Activated T-helper 2 cell treated with anti-CD3 and anti-CD28 coated beads, Interferon-gamma antibody, Interleukin-2, Interleukin-4, amounts not matched to agents 10 μg/mL and 5 μg/mL and 100 μg/mL, durations not matched to agents 14 hours and 24 hours and 36 hours (primary cell): ENCODE measurements at regions not wholly inside any gene's neighbourhood (a gene's known extent, or its start where the extent isn't known, plus 50 kb on each side); places are given as distances from the start of the nearest gene placed in this dataset.

Experiments
- DNase-seq: peaks from one replicate; pipeline ENCODE4 v3.0.0; 2021; ENCODE audit warnings: low spot score
- H3K27ac Mint-ChIP-seq: one replicate; pipeline ENCODE4 v1.8.0; 2021; ENCODE audit warnings: mixed read lengths
- H3K27me3 Mint-ChIP-seq: one replicate; pipeline ENCODE4 v1.8.0; 2021; ENCODE audit warnings: low read depth, mixed read lengths
- H3K36me3 Mint-ChIP-seq: one replicate; pipeline ENCODE4 v1.8.0; 2021; ENCODE audit warnings: low read depth, mixed read lengths
- H3K4me1 Mint-ChIP-seq: one replicate; pipeline ENCODE4 v1.8.0; 2021; ENCODE audit warnings: low read depth, mixed read lengths
- H3K4me3 Mint-ChIP-seq: one replicate; pipeline ENCODE4 v1.8.0; 2021; ENCODE audit warnings: low read depth, mild to moderate bottlenecking, moderate library complexity, mixed read lengths
- H3K9me3 Mint-ChIP-seq: one replicate; pipeline ENCODE4 v1.8.0; 2021; ENCODE audit warnings: mixed read lengths
- intact Hi-C: fragments of 100-400 bp; cut with micrococcal nuclease; formaldehyde crosslinking; loops from one replicate; pipeline ENCODE4 v1.15.1; 2023

DNA sequence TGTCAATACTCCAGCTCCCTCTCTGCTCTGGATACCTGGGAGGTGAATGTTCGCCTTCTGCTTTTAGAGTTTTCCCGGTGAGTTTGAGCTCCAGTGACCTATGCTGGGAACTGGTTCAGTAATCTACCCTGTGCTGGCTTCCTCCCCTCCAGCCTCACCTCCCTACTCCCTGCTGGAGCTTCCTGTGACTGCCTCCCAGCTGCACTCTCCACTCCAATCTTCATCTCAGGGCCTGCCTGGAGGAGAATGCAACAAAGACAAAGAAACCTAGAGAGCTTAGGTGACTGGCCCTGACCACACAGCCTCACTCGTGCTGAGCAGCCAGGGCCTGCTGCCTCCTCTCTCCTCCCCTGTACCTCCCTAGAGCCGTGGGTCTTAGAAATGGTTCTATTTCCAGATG, 101.6 kb upstream of the FOXF1 start:
- H3K4me3 Mint-ChIP-seq: no peak overlapping the region
- intact Hi-C loops: no loop called here
- H3K36me3 Mint-ChIP-seq: no peaks in the 10 kb centered on the region
- H3K27me3 Mint-ChIP-seq: no peaks in the 10 kb centered on the region
- H3K4me1 Mint-ChIP-seq: no peaks in the 10 kb centered on the region
- DNase-seq: no peak
- peaks cover 4% of the 10 kb centered on the region for H3K9me3 Mint-ChIP-seq
- H3K27ac Mint-ChIP-seq: no peak overlapping the region

DNA sequence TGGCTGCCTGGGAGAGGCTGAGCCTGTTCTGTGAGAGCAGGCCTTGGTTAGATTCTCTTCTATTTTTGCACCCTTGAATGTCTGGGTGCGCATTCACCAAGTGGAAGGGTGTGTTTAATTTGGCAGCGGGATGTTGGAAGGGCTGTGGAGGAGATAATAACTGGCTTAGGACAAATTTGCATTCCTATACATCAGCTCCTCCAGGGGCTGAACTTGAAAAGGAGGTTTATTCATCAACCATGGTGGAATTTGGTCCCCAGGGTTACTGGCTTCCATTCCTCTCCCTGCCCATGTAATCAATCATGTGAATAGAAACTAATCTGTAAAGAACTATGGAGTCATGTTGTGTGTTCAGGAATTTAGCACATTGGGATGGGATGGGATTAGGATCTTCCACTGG, 100.2 kb upstream of the FOXF1 start:
- Mint-ChIP-seq H3K36me3 (no peaks in the 10 kb centered on the region), H3K4me3 (no peak overlapping the region), H3K27ac (no peak overlapping the region), H3K27me3 (no peaks in the 10 kb centered on the region), H3K9me3 (peaks cover 4% of the 10 kb centered on the region), H3K4me1 (no peaks in the 10 kb centered on the region)
- intact Hi-C loops: no loop called here
- no peak for DNase-seq

DNA sequence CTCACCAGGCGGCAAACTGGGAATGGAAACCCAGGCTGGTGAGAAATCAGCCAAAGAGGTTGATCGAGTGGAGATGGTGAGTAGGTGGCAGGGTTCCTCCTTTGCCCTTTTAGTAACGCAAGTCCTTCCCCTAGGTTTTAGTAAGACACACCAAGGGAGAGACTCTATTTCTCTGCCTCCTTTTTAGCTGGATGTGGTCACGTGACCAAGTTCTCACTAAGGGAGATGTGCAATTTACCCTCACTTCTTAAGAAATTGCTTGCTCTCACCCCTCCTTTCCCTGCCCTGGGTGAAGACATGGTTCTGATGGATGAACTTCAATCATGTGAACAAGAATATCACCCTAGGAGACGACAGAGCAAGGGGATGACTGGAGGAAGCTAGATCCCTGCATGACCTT, 99.8 kb upstream of the FOXF1 start:
- Mint-ChIP-seq H3K36me3 (no peaks in the 10 kb centered on the region), H3K4me3 (no peak overlapping the region), H3K27me3 (no peaks in the 10 kb centered on the region), H3K9me3 (peaks cover 4% of the 10 kb centered on the region), H3K4me1 (no peaks in the 10 kb centered on the region), H3K27ac (no peak overlapping the region)
- DNase-seq: no peak
- intact Hi-C loops: no loop called here

DNA sequence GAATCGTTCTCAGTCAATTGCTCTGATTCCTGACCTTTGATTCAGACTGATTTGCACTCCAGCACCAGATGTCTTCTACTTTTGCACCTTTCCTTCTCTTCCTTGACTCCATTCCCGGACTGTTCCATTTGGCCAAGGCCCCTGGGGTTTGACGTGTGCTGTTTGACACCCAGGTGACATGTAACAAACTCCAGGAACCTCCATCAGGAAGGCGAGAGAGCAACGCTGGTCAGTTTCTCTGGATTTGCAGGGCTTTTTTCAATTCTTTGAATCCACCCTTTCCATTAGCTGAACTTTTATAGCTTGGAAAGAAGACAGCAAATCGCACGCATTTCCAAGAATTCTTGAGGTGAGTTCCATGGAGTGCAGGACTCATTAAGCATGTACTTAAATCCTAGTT, 98.4 kb upstream of the FOXF1 start:
- intact Hi-C loops: no loop called here
- Mint-ChIP-seq H3K36me3 (no peaks in the 10 kb centered on the region), H3K4me1 (no peaks in the 10 kb centered on the region), H3K27ac (no peak overlapping the region), H3K27me3 (no peaks in the 10 kb centered on the region), H3K4me3 (no peak overlapping the region), H3K9me3 (peaks cover 4% of the 10 kb centered on the region)
- DNase-seq: no peak

DNA sequence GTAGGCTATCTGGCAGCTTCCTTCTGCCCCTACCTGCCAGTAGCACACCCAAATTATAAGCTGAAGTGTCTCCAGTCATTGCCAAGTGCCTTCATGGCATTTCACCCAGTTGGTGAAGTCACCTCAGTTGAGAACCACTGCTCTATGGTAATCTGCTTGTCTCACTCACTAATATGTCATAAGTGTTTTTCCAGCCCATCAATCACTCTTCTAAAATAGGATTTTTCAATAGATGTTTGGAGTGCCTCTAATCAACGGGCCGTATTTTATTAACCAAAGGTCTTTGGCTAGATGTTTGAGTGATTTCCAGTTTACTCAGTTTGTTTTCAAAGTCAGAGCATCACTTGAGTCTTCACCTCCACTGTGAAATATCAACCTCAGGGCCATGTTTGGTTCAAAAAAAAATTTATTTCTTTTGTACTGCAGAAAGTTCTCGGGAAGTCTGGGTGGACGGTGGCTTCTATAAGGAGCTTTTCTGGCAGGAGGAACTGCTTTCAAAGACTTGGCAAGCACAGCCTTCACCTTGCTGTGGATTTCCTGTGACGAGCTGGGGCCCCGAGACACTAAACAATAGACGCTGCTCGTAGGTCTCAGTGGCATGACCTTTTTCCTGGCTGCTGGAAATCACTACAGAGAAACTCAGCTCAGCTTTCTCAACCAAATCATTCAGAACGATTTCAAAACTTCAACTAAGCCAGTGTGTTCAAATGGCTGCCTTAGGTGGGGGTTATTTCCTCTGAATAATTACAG, 95.2 kb upstream of the FOXF1 start:
- Mint-ChIP-seq H3K9me3 (peaks cover 4% of the 10 kb centered on the region), H3K4me3 (no peak overlapping the region), H3K27ac (no peak overlapping the region), H3K4me1 (no peaks in the 10 kb centered on the region), H3K27me3 (no peaks in the 10 kb centered on the region), H3K36me3 (no peaks in the 10 kb centered on the region)
- intact Hi-C loops: no loop called here
- DNase-seq: no peak

DNA sequence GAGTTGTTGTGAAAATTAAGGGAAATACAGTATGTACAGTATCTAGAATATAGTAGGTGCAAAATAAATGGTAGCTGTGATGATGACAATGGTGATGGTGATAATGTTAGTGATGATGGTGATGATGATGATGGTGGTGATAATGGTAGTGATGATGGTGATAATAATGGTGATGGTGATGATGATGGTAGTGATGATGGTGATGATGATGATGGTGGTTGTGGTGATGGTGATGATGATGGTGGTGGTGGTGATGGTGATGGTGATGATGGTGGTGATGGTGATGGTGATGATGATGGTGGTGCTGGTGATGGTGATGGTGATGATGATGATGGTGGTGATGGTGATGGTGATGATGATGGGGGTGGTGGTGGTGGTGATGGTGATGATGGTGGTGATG, 91.3 kb upstream of the FOXF1 start:
- no peak overlapping the region for H3K4me3 Mint-ChIP-seq
- H3K27me3 Mint-ChIP-seq: no peaks in the 10 kb centered on the region
- H3K27ac Mint-ChIP-seq: no peak overlapping the region
- H3K4me1 Mint-ChIP-seq: no peaks in the 10 kb centered on the region
- DNase-seq: no peak
- intact Hi-C loops: no loop called here
- peaks cover 4% of the 10 kb centered on the region for H3K9me3 Mint-ChIP-seq
- no peaks in the 10 kb centered on the region for H3K36me3 Mint-ChIP-seq

DNA sequence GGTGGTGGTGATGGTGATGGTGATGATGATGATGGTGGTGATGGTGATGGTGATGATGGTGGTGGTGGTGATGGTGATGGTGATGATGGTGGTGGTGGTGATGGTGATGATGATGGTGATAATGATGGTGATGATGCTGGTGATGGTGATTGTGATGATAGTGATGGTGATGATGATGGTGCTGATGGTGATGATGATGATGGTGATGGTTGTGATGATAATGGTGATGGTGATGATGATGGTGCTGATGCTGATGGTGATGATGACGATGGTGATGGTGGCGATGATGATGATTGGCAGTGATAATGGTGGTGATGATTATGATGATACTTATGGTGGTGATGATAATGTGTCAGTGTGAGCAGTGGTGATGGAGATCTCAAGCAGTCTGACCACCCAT, 90.8 kb upstream of the FOXF1 start:
- Mint-ChIP-seq H3K27ac (no peak overlapping the region), H3K4me1 (no peaks in the 10 kb centered on the region), H3K9me3 (peaks cover 4% of the 10 kb centered on the region), H3K4me3 (no peak overlapping the region), H3K36me3 (no peaks in the 10 kb centered on the region), H3K27me3 (no peaks in the 10 kb centered on the region)
- intact Hi-C loops: no loop called here
- no peak for DNase-seq

DNA sequence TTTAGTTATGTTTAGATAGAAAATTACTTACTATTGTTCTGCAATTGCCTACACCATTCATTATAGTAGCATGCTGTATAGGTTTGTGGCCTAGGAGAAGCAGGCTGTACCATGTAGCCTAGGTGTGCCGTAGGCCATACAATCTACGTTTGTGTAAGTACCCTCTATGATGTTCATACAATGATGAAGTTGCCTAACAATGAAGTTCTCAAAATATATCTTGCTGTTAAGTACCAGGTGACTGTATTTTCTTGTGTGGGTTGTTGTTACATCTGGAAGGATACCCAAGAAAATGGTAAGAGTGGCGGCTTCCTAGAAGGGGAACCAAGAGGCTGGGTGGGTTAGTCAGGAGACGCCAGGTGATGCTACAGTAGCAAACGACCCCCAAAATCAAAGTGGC, 88.3 kb upstream of the FOXF1 start:
- intact Hi-C loops: no loop called here
- H3K4me1 Mint-ChIP-seq: no peaks in the 10 kb centered on the region
- H3K36me3 Mint-ChIP-seq: no peaks in the 10 kb centered on the region
- peaks cover 4% of the 10 kb centered on the region for H3K9me3 Mint-ChIP-seq
- no peak overlapping the region for H3K4me3 Mint-ChIP-seq
- no peaks in the 10 kb centered on the region for H3K27me3 Mint-ChIP-seq
- no peak for DNase-seq
- H3K27ac Mint-ChIP-seq: no peak overlapping the region

DNA sequence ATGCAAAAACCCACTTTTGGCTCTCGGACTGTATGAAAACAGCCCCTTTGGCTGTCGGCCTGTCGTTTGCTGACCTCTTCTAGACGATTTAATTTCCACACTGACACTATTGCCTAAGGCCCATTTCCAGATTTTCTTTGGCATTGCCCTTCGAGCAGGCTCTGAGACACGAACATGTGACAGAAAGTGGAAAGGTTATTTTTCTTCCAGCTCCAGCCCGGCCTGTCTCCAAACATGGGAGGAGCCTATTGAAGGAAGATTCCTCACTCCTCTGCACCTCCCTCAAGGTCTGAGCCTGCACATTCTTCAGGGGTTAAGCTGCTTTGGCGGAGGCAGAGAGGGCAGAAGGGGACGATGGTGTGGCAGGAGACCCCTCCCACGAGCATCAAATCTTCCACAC, 85.9 kb upstream of the FOXF1 start:
- DNase-seq: no peak
- no peaks in the 10 kb centered on the region for H3K4me1 Mint-ChIP-seq

DNA sequence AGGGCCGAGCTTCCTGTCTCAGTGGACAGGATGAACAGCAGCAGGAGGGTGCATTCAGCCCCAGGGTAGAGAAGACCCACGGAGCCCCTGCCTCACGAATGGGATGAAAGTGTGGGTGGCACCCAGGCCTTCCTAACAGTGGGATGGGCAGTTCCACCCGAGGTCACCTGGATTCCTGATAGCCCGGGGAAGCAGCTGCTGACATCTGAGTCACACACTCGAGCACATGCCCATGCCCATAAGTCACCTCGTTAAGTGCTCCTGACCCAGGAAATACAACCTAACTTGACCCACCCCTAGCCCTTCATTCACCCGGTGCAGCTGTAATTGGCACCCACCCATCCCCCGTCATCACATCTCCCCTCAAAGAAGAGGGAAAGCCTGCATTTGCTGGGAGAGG, 85.3 kb upstream of the FOXF1 start:
- intact Hi-C loops: no loop called here
- Mint-ChIP-seq H3K4me3 (no peak overlapping the region), H3K4me1 (no peaks in the 10 kb centered on the region), H3K36me3 (no peaks in the 10 kb centered on the region), H3K9me3 (peaks cover 4% of the 10 kb centered on the region), H3K27me3 (no peaks in the 10 kb centered on the region), H3K27ac (no peak overlapping the region)
- DNase-seq: no peak

More for the DNA sequence above, 85.9 kb upstream of the FOXF1 start:
- Mint-ChIP-seq H3K9me3 (peaks cover 4% of the 10 kb centered on the region), H3K36me3 (no peaks in the 10 kb centered on the region), H3K4me3 (no peak overlapping the region), H3K27ac (no peak overlapping the region), H3K27me3 (no peaks in the 10 kb centered on the region)
- intact Hi-C loops: no loop called here

DNA sequence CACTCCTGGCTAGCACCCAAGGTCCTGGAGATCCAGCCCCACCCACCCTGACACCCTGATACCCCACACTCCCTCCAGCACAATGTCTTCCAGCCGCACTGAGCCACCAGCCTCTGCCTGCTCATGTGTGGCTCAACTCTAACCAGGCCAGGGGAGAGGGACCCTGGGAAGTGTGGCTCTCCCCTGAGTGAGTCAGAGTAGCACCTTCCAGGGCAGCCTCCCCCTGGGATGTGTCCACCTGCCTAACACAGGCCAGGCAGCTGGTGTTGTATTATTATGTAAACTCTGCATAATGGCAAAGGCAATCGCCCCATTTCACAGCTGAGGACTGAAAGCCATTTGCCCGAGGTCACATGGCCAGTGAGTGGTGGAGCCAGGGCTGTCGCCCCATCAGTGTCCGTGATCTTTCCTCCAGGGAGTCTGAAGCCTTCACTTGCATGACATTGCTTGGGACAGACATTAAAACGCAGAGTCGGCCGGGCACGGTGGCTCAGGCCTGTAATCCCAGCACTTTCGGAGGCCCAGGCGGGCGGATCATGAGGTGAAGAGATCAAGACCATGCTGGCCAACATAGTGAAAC, 84.2 kb upstream of the FOXF1 start:
- H3K9me3 Mint-ChIP-seq: peaks cover 3% of the 10 kb centered on the region
- no peak overlapping the region for H3K27ac Mint-ChIP-seq
- intact Hi-C loops: no loop called here
- H3K36me3 Mint-ChIP-seq: no peaks in the 10 kb centered on the region
- no peaks in the 10 kb centered on the region for H3K4me1 Mint-ChIP-seq
- no peak overlapping the region for H3K4me3 Mint-ChIP-seq
- no peak for DNase-seq
- no peaks in the 10 kb centered on the region for H3K27me3 Mint-ChIP-seq

DNA sequence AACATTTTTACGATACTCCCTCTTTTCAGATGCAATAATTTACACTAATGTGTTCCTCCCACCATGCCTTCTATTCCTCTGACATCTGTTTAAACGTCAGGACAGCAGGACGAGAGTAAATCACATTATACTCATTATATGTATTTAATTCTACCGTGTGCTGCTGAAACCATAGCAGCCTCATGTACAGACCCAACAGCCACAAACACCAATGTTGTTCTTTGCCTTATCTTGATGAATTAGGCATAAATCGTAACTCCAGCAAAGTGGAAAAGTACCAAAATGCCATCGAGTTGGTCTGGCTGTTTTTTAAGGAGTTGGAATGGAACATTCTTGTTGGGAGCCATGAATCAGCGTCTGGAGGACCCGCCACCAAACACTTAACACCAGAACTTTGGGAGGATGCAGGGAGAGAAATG, 82.9 kb upstream of the FOXF1 start:
- no peak for DNase-seq
- no peaks in the 10 kb centered on the region for H3K9me3 Mint-ChIP-seq

DNA sequence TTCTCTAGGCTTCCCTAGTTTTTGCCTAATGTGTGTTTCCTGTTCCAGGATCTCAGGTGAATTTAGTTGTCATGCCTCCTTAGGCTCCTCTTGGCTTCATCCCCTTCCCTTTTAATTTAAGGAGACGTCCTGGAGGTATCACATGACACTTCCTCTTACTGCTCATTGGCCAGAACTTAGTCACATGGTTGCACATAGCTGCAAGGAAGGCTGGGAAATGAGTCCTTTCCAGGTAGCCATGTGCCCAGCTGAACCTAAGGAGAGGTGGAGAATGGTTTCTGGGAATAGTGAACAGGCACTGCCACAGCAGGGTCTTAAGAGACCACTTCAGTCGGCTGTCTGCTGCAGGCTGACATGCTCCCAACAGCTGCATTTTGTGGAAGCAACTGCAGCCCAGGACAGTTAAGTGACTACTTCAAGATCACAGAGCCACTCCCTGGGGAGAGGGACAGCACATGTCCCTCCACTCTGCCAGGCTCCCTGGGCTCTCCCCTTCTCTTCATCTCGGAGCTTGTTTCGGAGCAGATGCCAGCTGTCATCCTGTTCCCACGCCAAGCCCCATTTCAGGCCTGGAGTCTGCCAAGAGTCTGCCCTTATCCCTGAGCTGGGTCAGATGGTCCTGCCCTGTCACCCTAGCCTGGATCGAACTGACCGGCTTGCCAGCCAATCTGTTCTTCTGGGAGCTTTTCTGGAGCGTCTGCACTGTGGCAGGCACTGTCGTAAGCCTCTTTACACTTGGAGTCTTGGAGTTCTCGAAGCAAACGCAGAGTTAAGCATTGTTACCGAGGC, 81.4 kb upstream of the FOXF1 start:
- no peaks in the 10 kb centered on the region for H3K27me3 Mint-ChIP-seq
- intact Hi-C loops: no loop called here

More for the DNA sequence above, 82.9 kb upstream of the FOXF1 start:
- Mint-ChIP-seq H3K27ac (no peak overlapping the region), H3K27me3 (no peaks in the 10 kb centered on the region), H3K4me1 (no peaks in the 10 kb centered on the region), H3K36me3 (no peaks in the 10 kb centered on the region), H3K4me3 (no peak overlapping the region)
- intact Hi-C loops: no loop called here

More for the DNA sequence above, 81.4 kb upstream of the FOXF1 start:
- no peak overlapping the region for H3K4me3 Mint-ChIP-seq
- no peaks in the 10 kb centered on the region for H3K4me1 Mint-ChIP-seq
- no peak overlapping the region for H3K27ac Mint-ChIP-seq
- no peak for DNase-seq
- no peaks in the 10 kb centered on the region for H3K9me3 Mint-ChIP-seq
- H3K36me3 Mint-ChIP-seq: no peaks in the 10 kb centered on the region
